GM18517 (cell line): ENCODE measurements at regions not wholly inside any gene's neighbourhood (a gene's known extent, or its start where the extent isn't known, plus 50 kb on each side); places are given as distances from the start of the nearest gene placed in this dataset.
"Not testable (repeated sequence)": the region's sequence is repeated elsewhere in the genome, so short reads cannot be mapped to it uniquely, and the experiment has no call there.

Experiments used
- ATAC-seq: cut with Tn5 transposase; IDR thresholded peaks from one replicate; pipeline ENCODE4 v1.9.1; 2021; ENCODE audit warnings: mild to moderate bottlenecking, moderate library complexity; ENCODE audit not compliant: unreplicated experiment

- no peak for ATAC-seq
Observed at GRCh38 chr2:31664949-31665724, 84.4 kb upstream of the SRD5A2 start.

GRCh38 chr2:31660812-31661335 is 80.1 kb upstream of the SRD5A2 start:
- ATAC-seq = no peak

- ATAC-seq = no peak
Observed at GRCh38 chr2:31660165-31660564, 79.4 kb upstream of the SRD5A2 start.

- ATAC-seq = no peak
Observed at GRCh38 chr2:31654241-31654640, 73.5 kb upstream of the SRD5A2 start.

GRCh38 chr2:31651736-31652135 is 71.0 kb upstream of the SRD5A2 start:
- ATAC-seq = no peak

GRCh38 chr2:31651267-31651666 is 70.5 kb upstream of the SRD5A2 start:
- ATAC-seq = no peak

GRCh38 chr2:31644551-31644950 is 63.8 kb upstream of the SRD5A2 start:
- ATAC-seq = no peak

GRCh38 chr2:31642707-31643106 is 62.0 kb upstream of the SRD5A2 start:
- ATAC-seq = no peak

- ATAC-seq = not testable (repeated sequence)
Observed at GRCh38 chr2:31632201-31632600, 51.5 kb upstream of the SRD5A2 start.
